K562 (cell line): ENCODE measurements at regions not wholly inside any gene's neighbourhood (a gene's known extent, or its start where the extent isn't known, plus 50 kb on each side); places are given as distances from the start of the nearest gene placed in this dataset.

Experiments used
- ATAC-seq: fragments of 200-7000 bp; cut with Tn5 transposase; 3 replicates; pipeline ENCODE4 v1.9.1; 2020; ENCODE audit warnings: moderate library complexity
- BruUV-seq: library from RNA; stranded (reverse); fragments of 400-500 nt; replicated peaks from 2 replicates; lab custom pipeline; 2021; lab: Mats Ljungman, UMichigan
- CTCF ChIA-PET: fragments of 300-600 bp; formaldehyde crosslinking; extraction: SDS; loops from one replicate; lab custom pipeline; 2021; ENCODE audit warnings: low intra/inter-chr PET ratio; lab: Yijun Ruan, JAX
- POLR2A ChIA-PET: fragments of 300-600, 350-650 bp; sonication (Branson Sonifier 250); formaldehyde crosslinking; extraction: SDS; loops from one replicate; lab custom pipeline; 2021; ENCODE audit warnings: antibody characterized with exemption, inconsistent platforms; lab: Yijun Ruan, JAX
- DNase-seq, 4 experiments: peaks; one replicate each; pipeline versions ENCODE4 v3.0.0 to v3.0.0-alpha.2; 2011 to 2018; ENCODE audit warnings: low spot score in 3 of 4, mixed read lengths in 3 of 4; ENCODE audit errors: extremely low read depth in 1 of 4
- FAIRE-seq: peaks from 2 replicates; lab custom pipeline; 2011; peaks lifted over from hg19 to GRCh38; lab: Jason Lieb, UNC
- H2AFZ ChIP-seq: 2 replicates; pipeline ENCODE4 v1.6.0; 2011; ENCODE audit warnings: low read depth, low read length, control low read depth, inconsistent platforms
- H3K27ac ChIP-seq: fragments of 200-600 bp; 3 replicates; pipeline ENCODE4 v1.8.0; 2011; ENCODE audit warnings: low read depth, mild to moderate bottlenecking, control low read depth, inconsistent platforms, low read length, moderate library complexity, mixed read lengths; ENCODE audit errors: extremely low read depth
- H3K27me3 ChIP-seq, 2 experiments: fragments of 300-600 bp in 1 of 2; 2 replicates in 1 of 2; 3 replicates in 1 of 2; pipeline versions ENCODE4 v1.6.0 to v1.8.0; 2011; ENCODE audit warnings: inconsistent platforms in 2 of 2, low read length in 2 of 2, mild to moderate bottlenecking in 1 of 2, mixed read lengths in 1 of 2, moderate library complexity in 1 of 2; ENCODE audit not compliant: control insufficient read depth in 2 of 2, insufficient read depth in 2 of 2
- H3K36me3 ChIP-seq: fragments of 300-600 bp; 3 replicates; pipeline ENCODE4 v1.8.0; 2011; ENCODE audit warnings: mild to moderate bottlenecking, low read length, inconsistent platforms; ENCODE audit not compliant: control insufficient read depth, insufficient read depth
- H3K4me1 ChIP-seq, 2 experiments: fragments of 200-600 bp in 1 of 2; replicated peaks in 1 of 2; 2 replicates in 1 of 2; 3 replicates in 1 of 2; pipeline versions ENCODE4 v1.5.1 to v1.8.0; 2011; ENCODE audit warnings: inconsistent platforms in 2 of 2, low read length in 2 of 2, mild to moderate bottlenecking in 1 of 2, mixed read lengths in 1 of 2, moderate library complexity in 1 of 2; ENCODE audit not compliant: control insufficient read depth in 2 of 2, insufficient read depth in 2 of 2
- H3K4me2 ChIP-seq: 2 replicates; pipeline ENCODE4 v1.6.1; 2011; ENCODE audit warnings: low read length, control low read depth, inconsistent platforms, mixed read lengths; ENCODE audit not compliant: insufficient read depth
- H3K4me3 ChIP-seq: fragments of 200-600 bp; sonication (generic), shearing (Covaris generic); 2 replicates; pipeline ENCODE4 v1.5.1; 2016; ENCODE audit warnings: control low read depth, inconsistent platforms
- H3K79me2 ChIP-seq: fragments of 200-600 bp; 3 replicates; pipeline ENCODE4 v1.8.0; 2011; ENCODE audit warnings: low read length, inconsistent platforms; ENCODE audit not compliant: control insufficient read depth, insufficient read depth
- H3K9ac ChIP-seq, 2 experiments: 2 replicates each; pipeline versions ENCODE4 v1.6.0 to v1.6.1; 2011; ENCODE audit warnings: low read depth in 2 of 2, low read length in 2 of 2, control low read depth in 1 of 2, inconsistent platforms in 1 of 2, mild to moderate bottlenecking in 1 of 2, mixed read lengths in 1 of 2; ENCODE audit not compliant: insufficient read depth in 1 of 2
- H3K9me1 ChIP-seq: one replicate; pipeline ENCODE4 v1.6.0; 2011; ENCODE audit warnings: inconsistent platforms, mild to moderate bottlenecking, low read length, moderate library complexity; ENCODE audit not compliant: control insufficient read depth, insufficient read depth
- H3K9me3 ChIP-seq: replicated peaks from 2 replicates; pipeline ENCODE4 v1.5.1; 2011; ENCODE audit warnings: low read depth, low read length, inconsistent platforms; ENCODE audit not compliant: control insufficient read depth, insufficient read depth
- H4K20me1 ChIP-seq: replicated peaks from 2 replicates; pipeline ENCODE4 v1.6.1; 2011; ENCODE audit warnings: low read length, inconsistent platforms, mixed read lengths; ENCODE audit not compliant: control insufficient read depth, insufficient read depth
- MECOM ChIP-seq: fragments of 250-450 bp; sonication (Bioruptor Pico); IDR thresholded peaks from 2 replicates; pipeline ENCODE4 v1.8.0; 2022; ENCODE audit warnings: inconsistent platforms
- NUFIP1 ChIP-seq: fragments of 450-650 bp; IDR thresholded peaks from 2 replicates; pipeline ENCODE4 v1.6.1; 2018; ENCODE audit not compliant: partially characterized antibody
- PML ChIP-seq: IDR thresholded peaks from 2 replicates; pipeline ENCODE4 v1.6.1; 2012; ENCODE audit warnings: low read length, inconsistent platforms
- POLR3A ChIP-seq: IDR thresholded peaks from 2 replicates; pipeline ENCODE4 v1.6.1; 2011; ENCODE audit warnings: borderline replicate concordance, mild to moderate bottlenecking, moderate library complexity; ENCODE audit not compliant: insufficient read length, insufficient read depth; ENCODE audit errors: extremely low read depth
- POLR3G ChIP-seq: IDR thresholded peaks from 2 replicates; pipeline ENCODE4 v1.6.1; 2011; ENCODE audit not compliant: insufficient read length, insufficient replicate concordance; ENCODE audit errors: extremely low read depth
- RBFOX2 ChIP-seq: fragments of 200-400 bp; formaldehyde crosslinking; IDR thresholded peaks from 2 replicates; pipeline ENCODE4 v1.6.1; 2017; ENCODE audit warnings: low read depth, mild to moderate bottlenecking, low read length, moderate library complexity
- RBM15 ChIP-seq: fragments of 200-400 bp; formaldehyde crosslinking; IDR thresholded peaks from 2 replicates; pipeline ENCODE4 v1.6.1; 2018; ENCODE audit warnings: mild to moderate bottlenecking, low read length, moderate library complexity; ENCODE audit not compliant: insufficient read depth
- SIN3B ChIP-seq: fragments of 450-650 bp; IDR thresholded peaks from 2 replicates; pipeline ENCODE4 v1.6.1; 2017; ENCODE audit warnings: low read depth, mild to moderate bottlenecking, moderate library complexity
- SP1 ChIP-seq: sonication (generic); formaldehyde crosslinking; IDR thresholded peaks from 2 replicates; pipeline ENCODE4 v1.8.1; 2022; ENCODE audit warnings: mild to moderate bottlenecking, missing genetic modification reagents
- ZFPM2 ChIP-seq: fragments of 250-450 bp; sonication (Bioruptor Pico); IDR thresholded peaks from 2 replicates; pipeline ENCODE4 v1.5.1; 2022; ENCODE audit warnings: mild to moderate bottlenecking
- in situ Hi-C: fragments of 300-500 bp; cut with MboI; formaldehyde crosslinking; loops from 4 replicates; pipeline ENCODE4 v1.15.0; 2018; ENCODE audit warnings: inconsistent platforms, mixed read lengths
- intact Hi-C: fragments of 100-400 bp; cut with micrococcal nuclease; formaldehyde crosslinking; loops from 2 replicates; pipeline ENCODE4 v1.14.2; 2022
- TF ChIP-seq, protein P1 (sequence below): fragments of 250-450 bp; sonication (Bioruptor Pico); IDR thresholded peaks from 2 replicates; pipeline ENCODE4 v1.8.0; 2021; ENCODE audit warnings: borderline replicate concordance, mild to moderate bottlenecking, moderate library complexity; ENCODE audit not compliant: poor library complexity, severe bottlenecking
- TF ChIP-seq, protein P2 (sequence below), 3 experiments: IDR thresholded peaks in 2 of 3; conservative IDR thresholded peaks in 1 of 3; 2 replicates each; pipeline ENCODE4 v1.5.1; 2011 to 2012; ENCODE audit warnings: low read length in 3 of 3, mild to moderate bottlenecking in 3 of 3, control low read depth in 2 of 3, improper control_type of control experiment in 1 of 3, inconsistent platforms in 1 of 3, low read depth in 1 of 3, mixed read lengths in 1 of 3, moderate library complexity in 1 of 3; ENCODE audit not compliant: insufficient read depth in 2 of 3
- TF ChIP-seq, protein P3 (sequence below): fragments of 450-650 bp; IDR thresholded peaks from 2 replicates; pipeline ENCODE4 v1.7.0; 2016; ENCODE audit warnings: borderline replicate concordance
- TF ChIP-seq, protein P4 (sequence below): fragments of 450-650 bp; conservative IDR thresholded peaks from 2 replicates; pipeline ENCODE4 v1.6.1; 2016; ENCODE audit warnings: missing genetic modification characterization, low read depth, mild to moderate bottlenecking, missing compliant biosample characterization, moderate library complexity

DNA sequence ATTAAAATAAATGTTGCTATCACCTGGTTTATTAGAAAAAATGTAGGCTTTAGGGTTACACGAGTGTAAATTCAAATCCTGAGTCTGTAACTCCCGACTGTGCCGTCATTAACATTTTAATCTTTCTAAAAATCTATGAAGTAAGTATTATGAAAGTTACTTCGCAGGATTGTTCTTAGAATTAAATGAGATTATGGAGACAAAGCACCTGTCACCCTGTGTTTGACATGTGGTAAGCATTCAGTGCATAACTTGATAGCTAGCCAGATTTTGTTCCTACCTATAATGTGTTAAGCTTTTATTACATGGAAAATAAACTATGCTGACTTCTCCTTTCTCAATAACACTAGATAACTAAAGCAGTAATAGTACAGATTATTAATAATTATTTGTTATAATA is 429.7 kb upstream of the MMS22L start (continued):
- TF ChIP-seq, protein P1, sequence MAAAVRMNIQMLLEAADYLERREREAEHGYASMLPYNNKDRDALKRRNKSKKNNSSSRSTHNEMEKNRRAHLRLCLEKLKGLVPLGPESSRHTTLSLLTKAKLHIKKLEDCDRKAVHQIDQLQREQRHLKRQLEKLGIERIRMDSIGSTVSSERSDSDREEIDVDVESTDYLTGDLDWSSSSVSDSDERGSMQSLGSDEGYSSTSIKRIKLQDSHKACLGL (CRISPR knock-in tag), result no peak
- TF ChIP-seq, protein P2, sequence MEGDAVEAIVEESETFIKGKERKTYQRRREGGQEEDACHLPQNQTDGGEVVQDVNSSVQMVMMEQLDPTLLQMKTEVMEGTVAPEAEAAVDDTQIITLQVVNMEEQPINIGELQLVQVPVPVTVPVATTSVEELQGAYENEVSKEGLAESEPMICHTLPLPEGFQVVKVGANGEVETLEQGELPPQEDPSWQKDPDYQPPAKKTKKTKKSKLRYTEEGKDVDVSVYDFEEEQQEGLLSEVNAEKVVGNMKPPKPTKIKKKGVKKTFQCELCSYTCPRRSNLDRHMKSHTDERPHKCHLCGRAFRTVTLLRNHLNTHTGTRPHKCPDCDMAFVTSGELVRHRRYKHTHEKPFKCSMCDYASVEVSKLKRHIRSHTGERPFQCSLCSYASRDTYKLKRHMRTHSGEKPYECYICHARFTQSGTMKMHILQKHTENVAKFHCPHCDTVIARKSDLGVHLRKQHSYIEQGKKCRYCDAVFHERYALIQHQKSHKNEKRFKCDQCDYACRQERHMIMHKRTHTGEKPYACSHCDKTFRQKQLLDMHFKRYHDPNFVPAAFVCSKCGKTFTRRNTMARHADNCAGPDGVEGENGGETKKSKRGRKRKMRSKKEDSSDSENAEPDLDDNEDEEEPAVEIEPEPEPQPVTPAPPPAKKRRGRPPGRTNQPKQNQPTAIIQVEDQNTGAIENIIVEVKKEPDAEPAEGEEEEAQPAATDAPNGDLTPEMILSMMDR (IDR thresholded peaks at IDR 0.05 in 2 of 3, conservative IDR thresholded peaks at IDR 0.05 in 1 of 3; ENCODE audit: insufficient read depth in 2 of 3, low read depth in 1 of 3, low read length in 3 of 3), result no peak
- no peak for TF ChIP-seq SP1
- TF ChIP-seq, all 486 proteins: peak for 0

DNA sequence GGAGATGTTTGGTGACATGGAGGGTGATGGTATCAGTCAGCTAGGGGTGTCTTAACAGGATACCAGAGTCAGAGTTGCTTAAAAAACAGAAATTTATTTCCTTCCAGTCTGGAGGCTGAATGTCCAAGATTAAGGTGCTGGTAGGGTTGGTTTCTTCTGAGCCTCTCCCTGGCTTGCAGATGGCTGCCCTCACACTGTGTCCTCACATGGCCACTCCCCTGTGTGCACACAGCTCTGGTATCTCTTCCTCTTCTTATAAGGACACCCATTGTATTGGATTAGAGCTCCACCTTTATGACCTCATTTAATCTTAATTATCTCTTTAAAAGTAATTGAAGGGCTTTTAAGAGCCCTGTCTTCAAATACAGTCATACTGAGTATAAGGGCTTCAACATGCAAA is 431.8 kb upstream of the MMS22L start:
- no peak for ATAC-seq
- TF ChIP-seq, protein P2 (IDR thresholded peaks at IDR 0.05 in 2 of 3, conservative IDR thresholded peaks at IDR 0.05 in 1 of 3; ENCODE audit: insufficient read depth in 2 of 3, low read depth in 1 of 3, low read length in 3 of 3), result no peak
- TF ChIP-seq, protein P3, sequence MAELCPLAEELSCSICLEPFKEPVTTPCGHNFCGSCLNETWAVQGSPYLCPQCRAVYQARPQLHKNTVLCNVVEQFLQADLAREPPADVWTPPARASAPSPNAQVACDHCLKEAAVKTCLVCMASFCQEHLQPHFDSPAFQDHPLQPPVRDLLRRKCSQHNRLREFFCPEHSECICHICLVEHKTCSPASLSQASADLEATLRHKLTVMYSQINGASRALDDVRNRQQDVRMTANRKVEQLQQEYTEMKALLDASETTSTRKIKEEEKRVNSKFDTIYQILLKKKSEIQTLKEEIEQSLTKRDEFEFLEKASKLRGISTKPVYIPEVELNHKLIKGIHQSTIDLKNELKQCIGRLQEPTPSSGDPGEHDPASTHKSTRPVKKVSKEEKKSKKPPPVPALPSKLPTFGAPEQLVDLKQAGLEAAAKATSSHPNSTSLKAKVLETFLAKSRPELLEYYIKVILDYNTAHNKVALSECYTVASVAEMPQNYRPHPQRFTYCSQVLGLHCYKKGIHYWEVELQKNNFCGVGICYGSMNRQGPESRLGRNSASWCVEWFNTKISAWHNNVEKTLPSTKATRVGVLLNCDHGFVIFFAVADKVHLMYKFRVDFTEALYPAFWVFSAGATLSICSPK, result no peak
- TF ChIP-seq SIN3B (no peak), ZFPM2 (CRISPR knock-in tag) (no peak), PML (no peak), MECOM (CRISPR knock-in tag) (no peak), NUFIP1 (no peak), RBM15 (no peak), POLR3A (no peak), RBFOX2 (no peak), POLR3G (no peak)
- TF ChIP-seq, protein P4, sequence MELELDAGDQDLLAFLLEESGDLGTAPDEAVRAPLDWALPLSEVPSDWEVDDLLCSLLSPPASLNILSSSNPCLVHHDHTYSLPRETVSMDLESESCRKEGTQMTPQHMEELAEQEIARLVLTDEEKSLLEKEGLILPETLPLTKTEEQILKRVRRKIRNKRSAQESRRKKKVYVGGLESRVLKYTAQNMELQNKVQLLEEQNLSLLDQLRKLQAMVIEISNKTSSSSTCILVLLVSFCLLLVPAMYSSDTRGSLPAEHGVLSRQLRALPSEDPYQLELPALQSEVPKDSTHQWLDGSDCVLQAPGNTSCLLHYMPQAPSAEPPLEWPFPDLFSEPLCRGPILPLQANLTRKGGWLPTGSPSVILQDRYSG (tag), result no peak
- H3K27me3 ChIP-seq, result no peaks in the 10 kb centered on the region
- H4K20me1 ChIP-seq, result no peaks in the 10 kb centered on the region
- no peak overlapping the region for H2AFZ ChIP-seq
- in situ Hi-C loops, result no loop called here
- no peak for DNase-seq
- H3K4me1 ChIP-seq, result no peaks in the 10 kb centered on the region
- POLR2A ChIA-PET, result no interaction called here
- H3K36me3 ChIP-seq, result no peaks in the 10 kb centered on the region
- BruUV-seq, result no TSS peak
- H3K4me2 ChIP-seq, result no peak overlapping the region
- no peak overlapping the region for H3K27ac ChIP-seq
- H3K4me3 ChIP-seq, result no peak overlapping the region
- no peaks in the 10 kb centered on the region for H3K9me3 ChIP-seq
- no peaks in the 10 kb centered on the region for H3K9me1 ChIP-seq
- H3K9ac ChIP-seq, result no peak overlapping the region
- CTCF ChIA-PET, result no interaction called here
- intact Hi-C loops, result no loop called here
- no peak for FAIRE-seq
- no peaks in the 10 kb centered on the region for H3K79me2 ChIP-seq
